H4 (cell line): ENCODE measurements at regions not wholly inside any gene's neighbourhood (a gene's known extent, or its start where the extent isn't known, plus 50 kb on each side); places are given as distances from the start of the nearest gene placed in this dataset.
"Not testable (repeated sequence)": the region's sequence is repeated elsewhere in the genome, so short reads cannot be mapped to it uniquely, and the experiment has no call there.

Experiments used
- DNase-seq: peaks from one replicate; pipeline ENCODE4 v3.0.0-alpha.2; 2015; ENCODE audit warnings: low spot score

DNA sequence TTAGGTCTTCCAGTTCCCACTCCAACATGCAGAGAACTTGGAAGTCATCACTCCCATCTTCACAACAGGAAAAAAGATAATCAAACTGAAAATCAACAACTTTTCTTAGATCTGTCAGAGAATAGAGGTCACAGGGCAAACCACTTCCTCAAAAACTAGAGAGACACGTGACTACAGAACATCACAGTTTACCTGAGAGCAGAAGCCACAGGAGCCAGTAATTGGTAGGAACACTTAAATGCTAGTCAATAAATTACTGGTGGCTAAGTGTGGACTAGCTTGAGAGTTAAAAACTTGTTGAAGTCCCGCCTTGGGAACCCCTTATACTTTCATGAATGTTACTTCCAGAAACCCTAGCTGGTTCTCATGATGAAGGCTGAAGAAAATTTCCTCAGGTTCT lies 81.1 kb downstream of the THSD1 start:
- not testable (repeated sequence) for DNase-seq

DNA sequence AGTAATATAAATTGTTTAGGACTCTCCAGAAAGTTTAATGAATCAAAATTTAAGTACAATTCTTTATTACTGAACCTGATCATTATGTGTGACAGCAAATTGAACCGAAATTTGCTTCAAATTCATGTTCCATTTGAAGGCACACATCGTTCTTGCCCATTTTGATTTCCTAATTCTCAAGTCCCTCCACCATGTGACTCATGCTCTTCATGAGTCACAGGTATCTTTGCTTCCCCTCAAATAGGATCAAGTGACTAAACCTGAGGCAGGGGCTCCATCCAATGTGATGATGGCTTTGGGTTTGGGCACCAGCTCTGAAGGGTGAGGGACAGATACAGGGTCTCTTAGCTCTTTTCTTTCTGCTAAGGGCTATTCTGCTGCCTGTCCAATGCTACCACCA lies 86.1 kb downstream of the THSD1 start:
- no peak for DNase-seq

DNA sequence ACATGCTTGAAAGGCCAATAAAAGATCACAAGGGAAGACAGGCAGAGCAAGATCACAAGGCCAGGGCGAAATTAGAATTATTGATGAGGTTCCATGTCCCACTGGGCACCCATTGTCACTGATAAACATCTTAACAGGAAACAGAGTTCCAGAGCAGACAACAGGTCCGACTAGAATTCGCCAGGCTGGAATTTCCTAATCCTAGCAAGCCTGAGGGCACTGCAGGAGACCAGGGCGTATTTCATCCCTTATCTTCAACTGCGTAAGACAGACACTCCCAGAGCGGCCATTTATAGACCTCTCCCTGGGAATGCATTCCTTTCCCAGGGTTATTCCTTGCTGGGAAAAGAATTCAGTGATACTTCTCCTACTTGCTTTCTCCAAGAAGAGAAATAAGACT lies 96.1 kb downstream of the THSD1 start:
- not testable (repeated sequence) for DNase-seq

DNA sequence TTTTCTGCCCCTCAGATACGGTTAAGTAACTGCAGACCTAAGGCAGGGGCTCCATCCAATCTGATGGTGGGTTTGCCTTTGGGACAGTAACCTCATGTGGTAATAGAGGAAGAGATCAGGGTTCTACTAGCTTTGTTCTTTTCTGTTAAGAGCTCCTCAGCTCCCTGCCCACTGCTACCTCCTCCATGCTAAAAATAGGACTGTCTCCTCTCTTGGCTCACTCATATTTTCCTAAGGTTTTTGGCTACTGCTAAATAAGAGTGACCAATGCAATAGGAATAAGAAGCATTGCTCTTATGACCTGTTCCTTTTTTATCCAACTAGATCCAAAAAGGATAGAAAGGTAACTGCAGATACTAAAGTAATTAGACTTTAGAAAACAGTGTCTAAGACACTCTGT lies 99.6 kb downstream of the THSD1 start:
- DNase-seq: not testable (repeated sequence)

DNA sequence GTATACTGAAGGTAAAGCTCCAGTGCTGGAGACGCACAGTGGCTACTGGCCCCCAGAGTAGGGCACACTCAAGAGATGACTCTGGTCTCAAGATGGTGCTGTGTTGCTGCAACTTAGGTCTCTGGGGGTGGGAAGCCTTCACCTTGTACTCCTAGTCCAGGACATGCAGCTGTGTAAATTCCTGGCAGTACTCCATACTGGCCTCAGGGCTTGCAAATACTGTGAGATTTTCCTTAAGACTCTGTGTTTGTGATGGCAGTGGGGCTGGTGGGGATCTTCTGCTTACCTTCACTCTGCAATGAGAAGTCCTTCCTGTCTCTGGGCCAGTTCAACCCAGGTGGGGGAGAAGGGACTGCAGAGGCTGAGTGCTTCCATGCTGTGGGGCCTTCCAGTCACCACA lies 102.9 kb downstream of the THSD1 start:
- not testable (repeated sequence) for DNase-seq

DNA sequence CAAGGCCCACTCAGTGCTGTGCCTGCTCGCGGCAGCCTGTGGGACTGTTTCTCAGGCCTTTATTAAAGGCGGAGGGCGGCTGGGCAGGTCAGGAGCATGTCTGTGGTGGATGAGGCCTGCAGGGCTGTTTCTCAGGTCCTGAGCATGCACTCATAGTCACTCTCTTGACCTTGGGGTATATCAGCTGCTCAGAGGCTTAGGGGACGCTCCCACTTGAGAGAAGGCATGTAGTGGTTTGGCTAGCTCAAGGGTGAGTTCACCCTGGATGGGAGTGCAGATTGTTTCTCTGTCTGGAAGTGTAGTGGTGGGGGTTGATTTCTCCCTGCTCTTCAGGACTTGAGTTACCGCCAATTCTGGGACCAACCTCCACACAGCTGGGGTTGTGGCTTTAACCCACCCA lies 103.3 kb downstream of the THSD1 start:
- not testable (repeated sequence) for DNase-seq

DNA sequence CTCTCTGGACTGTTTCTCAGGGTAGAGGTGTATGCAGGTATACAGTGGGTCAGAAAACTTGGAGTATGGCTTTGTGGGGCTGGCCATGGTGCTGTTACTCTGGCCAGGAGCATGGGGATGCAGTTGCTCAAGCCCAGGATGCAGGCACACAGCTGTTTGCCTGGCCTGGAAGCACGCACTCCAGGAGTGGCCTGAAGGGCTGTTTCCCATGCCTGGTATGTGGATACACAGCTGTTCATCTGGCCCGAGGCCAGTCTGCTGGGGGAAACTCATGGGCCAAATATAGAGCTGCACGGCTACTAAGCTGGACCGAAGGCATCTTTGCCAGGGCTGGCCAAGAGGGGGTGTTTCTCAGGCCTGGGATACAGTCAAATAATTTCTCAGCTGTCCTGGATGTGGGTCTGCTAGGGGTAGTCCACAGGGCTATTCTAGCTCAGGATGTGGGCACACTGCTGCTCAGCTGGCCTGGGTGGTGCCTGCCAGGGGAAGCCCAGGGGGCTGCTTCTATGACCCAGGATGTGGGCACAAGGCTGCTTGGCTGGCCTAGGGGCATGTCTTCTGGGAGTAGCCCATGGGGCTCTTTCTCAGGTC lies 104.1 kb downstream of the THSD1 start:
- DNase-seq: not testable (repeated sequence)

DNA sequence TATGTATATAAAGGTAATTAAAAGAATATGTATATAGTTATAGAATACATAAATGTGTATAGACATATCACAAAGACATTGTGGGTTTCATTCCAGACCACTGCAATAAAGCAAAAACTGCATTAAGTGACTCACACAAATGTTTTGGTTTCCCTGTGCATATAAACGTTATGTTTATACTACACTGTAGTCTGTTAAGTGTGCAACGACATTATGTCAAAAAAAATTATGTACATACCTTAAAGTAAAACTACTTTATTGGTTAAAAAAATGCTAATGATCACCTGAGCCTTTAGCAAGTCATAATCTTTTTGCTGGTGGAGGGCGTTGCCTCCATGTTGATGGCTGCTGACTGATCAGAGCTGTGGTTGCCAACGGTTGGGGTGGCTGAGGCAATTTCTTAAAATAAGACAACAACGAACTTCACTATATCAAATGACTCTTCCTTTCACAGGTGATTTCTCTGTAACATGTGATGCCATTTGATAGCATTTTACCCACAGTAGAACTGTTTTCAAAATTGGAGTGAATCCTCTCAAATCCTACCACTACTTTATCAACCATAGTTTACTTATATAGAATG lies 107.8 kb downstream of the THSD1 start:
- not testable (repeated sequence) for DNase-seq

DNA sequence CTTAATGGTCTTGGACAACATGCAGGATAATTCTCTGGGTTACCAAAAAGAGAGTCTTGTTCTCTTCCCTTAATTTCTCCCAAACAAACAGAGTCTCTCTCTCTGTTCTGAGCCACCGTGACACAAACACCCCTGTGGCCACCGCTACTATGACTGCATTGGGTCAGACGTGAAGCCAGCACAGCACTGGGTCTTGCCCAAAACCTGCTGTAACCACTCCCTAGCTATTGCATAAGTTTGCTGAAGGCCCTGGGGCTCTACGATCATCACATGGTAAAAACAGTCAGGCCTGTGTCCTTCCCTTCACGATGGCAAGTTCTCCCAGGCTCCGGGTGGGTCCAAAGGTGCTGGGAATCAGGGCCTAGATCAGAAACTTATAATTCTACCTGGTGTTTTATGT lies 117.1 kb downstream of the THSD1 start:
- not testable (repeated sequence) for DNase-seq

DNA sequence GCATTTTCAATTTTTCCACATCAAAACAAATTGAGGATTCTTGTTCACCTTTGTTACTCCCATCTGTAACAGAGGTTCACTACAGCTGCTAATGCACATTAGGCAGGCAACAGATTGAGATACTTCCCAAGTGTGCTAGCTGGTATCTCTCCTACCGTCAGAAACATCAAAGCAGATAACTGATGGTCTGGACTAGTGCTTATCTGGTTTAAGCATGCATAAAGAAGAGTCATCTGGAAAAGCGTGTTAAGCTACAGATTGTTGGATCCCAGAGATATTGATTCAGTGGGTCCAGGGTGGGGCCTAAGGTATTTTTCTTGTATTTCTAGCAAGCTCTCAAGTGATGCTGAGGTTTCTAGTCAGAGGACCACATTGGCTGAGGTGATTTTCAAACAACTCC lies 122.0 kb upstream of the NEK3 start:
- DNase-seq: not testable (repeated sequence)

DNA sequence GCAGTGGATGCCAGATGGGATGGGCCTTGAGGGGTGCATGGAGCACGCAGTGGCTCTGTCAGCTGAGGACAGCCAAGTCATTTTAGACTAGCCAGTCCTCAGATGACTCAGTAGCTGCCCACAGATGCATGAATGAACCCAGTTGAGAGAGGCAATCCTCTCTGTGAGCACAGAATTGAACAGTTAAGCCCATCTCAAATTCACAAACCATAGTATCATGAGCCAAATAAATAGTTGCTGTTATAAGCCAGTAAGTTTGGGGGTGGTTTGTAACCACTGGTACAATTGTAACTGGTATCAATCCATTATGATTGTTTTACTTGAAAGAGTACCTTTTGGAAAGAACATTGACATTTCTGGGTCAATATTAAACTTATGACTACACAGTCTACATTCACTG lies 120.0 kb upstream of the NEK3 start:
- not testable (repeated sequence) for DNase-seq

DNA sequence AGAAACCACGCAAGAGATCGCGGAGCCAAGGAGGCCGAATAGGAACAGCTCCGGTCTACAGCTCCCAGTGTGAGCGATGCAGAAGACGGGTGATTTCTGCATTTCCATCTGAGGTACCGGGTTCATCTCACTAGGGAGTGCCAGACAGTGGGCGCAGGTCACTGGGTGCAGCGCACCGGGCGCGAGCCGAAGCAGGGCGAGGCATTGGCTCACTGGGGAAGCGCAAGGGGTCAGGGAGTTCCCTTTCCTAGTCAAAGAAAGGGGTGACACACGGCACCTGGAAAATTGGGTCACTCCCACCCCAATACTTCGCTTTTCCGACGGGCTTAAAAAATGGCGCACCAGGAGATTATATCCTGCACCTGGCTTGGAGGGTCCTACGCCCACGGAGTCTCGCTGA lies 94.9 kb upstream of the NEK3 start:
- DNase-seq: not testable (repeated sequence)

DNA sequence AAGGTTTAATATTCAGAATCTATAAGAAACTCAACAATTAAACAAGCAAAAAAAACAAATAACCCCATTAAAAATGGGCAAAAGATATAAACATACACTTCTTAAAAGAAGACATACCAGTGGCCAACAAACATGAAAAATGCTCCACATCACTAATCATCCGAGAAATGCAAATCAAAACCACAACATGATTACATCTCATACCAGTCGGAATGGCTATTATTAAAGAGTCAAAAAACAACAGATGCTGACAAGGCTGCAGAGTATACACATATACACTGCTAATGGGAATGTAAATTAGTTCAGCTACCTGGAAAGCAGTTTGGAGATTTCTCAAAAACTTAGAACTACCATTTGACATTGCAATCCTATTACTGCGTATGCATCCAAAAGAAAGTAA lies 81.4 kb upstream of the NEK3 start:
- DNase-seq: not testable (repeated sequence)

DNA sequence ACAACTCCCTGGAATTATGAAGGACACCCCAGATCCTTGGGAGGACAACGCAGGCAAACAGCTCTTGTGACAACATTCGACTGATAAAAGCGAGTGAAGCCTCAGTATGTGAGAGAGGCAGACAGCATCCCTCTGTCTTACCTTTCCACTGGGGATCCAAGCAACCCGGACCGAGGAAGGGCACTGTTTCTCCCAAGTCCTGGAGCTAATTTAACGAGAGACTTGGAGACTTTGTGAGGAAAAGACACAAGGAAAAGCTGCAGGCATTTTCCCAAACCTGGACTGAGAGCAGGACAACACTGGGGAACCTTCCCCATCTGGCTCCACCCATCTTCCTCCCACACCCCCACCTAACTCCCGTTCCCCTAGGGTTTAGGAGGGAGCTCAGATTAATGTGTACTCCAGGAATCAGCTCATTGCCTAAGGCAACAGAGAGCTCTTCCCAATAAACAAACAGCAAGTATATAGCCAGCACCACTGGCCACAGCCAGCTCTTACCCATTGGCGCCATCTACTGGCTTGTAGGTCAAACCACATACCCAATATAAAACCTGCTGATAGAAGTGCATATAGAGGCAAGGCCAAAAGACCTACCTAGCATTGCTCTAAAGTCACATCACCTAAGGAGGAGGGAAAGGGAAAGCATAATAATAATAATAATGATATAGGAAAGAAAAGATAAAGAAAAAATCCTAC lies 76.7 kb upstream of the NEK3 start:
- DNase-seq: peak; percentile 51

DNA sequence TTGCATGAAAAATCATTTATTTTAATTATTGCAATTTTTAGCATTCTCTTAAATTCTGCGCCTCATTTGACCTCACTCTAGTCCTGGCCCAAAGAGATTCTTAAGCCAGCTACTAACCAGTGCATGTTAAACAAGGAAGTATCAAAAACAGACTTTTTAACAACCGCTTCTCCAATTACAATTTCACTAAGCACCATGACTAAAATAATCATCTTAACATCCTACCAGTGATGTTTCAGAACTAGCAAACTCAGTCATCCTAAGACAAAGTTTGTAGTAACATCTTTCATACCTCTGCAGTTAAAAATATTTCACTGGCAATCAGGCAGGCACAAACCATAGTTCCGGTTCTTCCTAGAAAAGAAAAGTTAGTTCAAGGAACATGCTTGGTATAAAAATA lies 75.5 kb upstream of the NEK3 start:
- not testable (repeated sequence) for DNase-seq

DNA sequence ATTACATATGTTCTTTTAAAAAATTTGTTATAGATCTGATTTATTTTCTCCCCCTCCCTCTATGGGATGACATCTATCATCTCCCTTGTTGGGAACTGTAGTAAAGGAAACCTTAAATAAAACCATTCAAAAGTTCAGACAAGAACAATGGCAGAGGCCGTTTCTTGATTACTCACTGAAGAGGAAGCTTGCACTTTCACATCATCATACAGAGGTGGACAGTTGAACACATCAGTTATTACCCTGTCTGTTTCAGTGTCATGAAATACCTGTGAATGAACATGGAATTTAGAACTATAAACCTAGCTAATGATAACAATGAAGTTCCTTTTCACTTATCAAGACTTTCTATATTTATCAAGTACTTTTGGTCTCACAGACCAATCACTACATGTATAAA lies 63.7 kb upstream of the NEK3 start:
- not testable (repeated sequence) for DNase-seq

DNA sequence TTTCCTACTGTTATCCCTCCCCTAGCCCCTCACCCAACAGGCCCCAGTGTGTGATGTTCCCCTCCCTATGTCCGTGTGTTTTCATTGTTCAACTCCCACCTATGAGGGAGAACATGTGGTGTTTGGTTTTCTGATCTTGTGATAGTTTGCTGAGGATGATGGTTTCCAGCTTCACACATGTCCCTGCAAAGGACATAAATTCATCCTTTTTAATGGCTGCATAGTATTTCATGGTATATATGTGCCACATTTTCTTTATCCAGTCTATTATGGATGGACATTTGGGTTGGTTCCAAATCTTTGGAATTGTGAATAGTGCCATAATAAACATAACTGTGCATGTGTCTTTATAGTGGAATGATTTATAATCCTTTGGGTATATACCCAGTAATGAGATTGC lies 54.5 kb upstream of the NEK3 start:
- not testable (repeated sequence) for DNase-seq

DNA sequence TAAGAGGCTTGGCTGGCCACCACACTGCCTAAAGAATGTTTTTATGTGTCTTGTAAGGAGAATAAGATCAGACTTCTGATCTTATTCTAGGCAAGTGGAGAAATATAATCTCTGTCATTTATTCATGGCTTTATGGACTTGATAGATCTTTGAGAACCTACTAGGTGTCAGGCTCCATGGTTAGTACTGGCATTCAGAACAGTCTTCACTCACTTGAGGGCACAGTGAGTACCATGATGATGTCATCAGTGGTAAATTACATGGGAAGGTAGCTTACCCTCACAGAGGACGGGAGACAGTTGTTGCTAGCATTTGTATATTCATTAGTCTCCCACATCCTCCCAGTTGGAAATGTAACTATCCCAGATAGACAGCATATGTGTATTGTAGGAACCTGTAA lies 53.5 kb upstream of the NEK3 start:
- not testable (repeated sequence) for DNase-seq

DNA sequence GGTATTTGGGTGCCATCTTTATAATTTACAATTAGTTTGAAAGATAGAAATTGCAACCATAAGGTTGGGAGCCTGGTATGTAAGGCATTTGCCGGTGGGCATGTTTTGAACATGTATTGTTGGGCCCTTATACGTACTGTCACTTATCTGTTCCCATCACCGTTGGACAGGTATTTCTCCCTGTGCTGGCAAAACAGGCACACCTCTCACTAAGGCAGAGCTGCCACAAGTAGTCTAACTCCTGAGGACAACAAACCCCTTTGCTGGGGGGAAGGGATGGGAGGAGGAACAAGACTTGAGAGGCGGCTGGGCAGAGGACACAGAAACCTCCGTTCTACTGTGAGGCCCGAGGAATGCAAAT lies 52.0 kb upstream of the NEK3 start:
- DNase-seq: not testable (repeated sequence)

DNA sequence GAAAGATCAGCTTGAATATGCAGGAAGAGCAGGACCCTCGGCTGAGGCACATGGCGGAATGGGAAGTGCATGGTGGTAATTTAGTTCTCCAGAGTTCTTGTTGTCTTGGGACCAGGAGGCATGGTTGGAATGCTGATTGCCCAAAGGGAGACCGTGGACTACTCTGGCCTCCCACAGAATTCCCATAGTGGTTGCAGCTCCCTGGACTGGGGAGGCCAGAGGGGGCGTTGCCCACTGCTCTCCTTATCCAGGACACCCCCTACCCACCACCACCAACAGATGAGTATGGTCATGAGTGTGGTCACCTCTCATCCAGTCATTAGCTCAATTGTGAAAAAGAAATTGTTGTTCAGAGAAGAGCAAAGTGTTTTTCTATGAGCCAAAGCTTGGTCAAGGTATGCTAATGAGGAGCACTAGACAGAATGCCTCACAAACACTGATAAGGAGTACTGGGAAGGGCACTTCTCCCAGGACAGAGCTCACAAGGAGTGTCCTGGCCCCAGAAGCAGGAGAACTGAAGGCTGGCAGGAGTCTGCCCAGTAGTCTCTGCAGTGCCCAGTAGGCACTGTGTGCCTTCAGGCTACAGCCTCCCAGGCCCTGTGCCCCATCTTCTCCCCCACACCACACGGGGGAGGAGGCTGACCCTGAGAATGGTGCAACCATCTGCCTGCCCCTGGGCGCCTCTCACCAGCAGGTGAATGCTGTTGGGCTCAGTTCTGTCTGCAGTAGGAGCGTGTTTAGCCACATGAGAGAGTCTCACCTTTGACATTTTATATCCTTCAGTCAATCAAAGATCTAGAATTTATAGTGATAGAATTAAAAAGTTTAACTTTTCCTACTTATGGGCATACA lies 51.4 kb upstream of the NEK3 start:
- not testable (repeated sequence) for DNase-seq
